Trophoblast cell (in vitro differentiated cells and primary cell): ENCODE measurements at regions not wholly inside any gene's neighbourhood (a gene's known extent, or its start where the extent isn't known, plus 50 kb on each side); places are given as distances from the start of the nearest gene placed in this dataset.

Source experiments
- DNase-seq, 2 donors: peaks; one replicate each; pipeline ENCODE4 v3.0.0-alpha.2; 2016
- H2AFZ ChIP-seq: 2 replicates; pipeline ENCODE4 v1.6.1; 2013; ENCODE audit warnings: low read length, moderate library complexity, mild to moderate bottlenecking; ENCODE audit not compliant: insufficient read depth, poor library complexity
- H2AK5ac ChIP-seq: 2 replicates; pipeline ENCODE4 v1.6.1; 2013; ENCODE audit warnings: mild to moderate bottlenecking, low read length
- H2BK120ac ChIP-seq: 2 replicates; pipeline ENCODE4 v1.6.1; 2013; ENCODE audit warnings: low read length, mild to moderate bottlenecking, moderate library complexity; ENCODE audit not compliant: insufficient read depth, poor library complexity
- H2BK12ac ChIP-seq: 2 replicates; pipeline ENCODE4 v1.6.1; 2013; ENCODE audit warnings: mild to moderate bottlenecking, low read length, moderate library complexity
- H2BK5ac ChIP-seq: 2 replicates; pipeline ENCODE4 v1.6.1; 2013; ENCODE audit warnings: low read length, low read depth, moderate library complexity, mild to moderate bottlenecking; ENCODE audit not compliant: poor library complexity
- H3K14ac ChIP-seq: 2 replicates; pipeline ENCODE4 v1.6.1; 2013; ENCODE audit warnings: mild to moderate bottlenecking, low read length
- H3K18ac ChIP-seq: 2 replicates; pipeline ENCODE4 v1.6.1; 2013; ENCODE audit warnings: mild to moderate bottlenecking, low read length
- H3K23ac ChIP-seq: 2 replicates; pipeline ENCODE4 v1.6.1; 2013; ENCODE audit warnings: low read length
- H3K27ac ChIP-seq: 2 replicates; pipeline ENCODE4 v1.5.1; 2013; ENCODE audit warnings: low read depth, mild to moderate bottlenecking, inconsistent platforms, low read length, moderate library complexity
- H3K27me3 ChIP-seq: 2 replicates; pipeline ENCODE4 v1.6.1; 2013; ENCODE audit warnings: inconsistent platforms, mild to moderate bottlenecking, low read length, moderate library complexity; ENCODE audit not compliant: insufficient read depth
- H3K36me3 ChIP-seq, 2 experiments: 1 replicate in 1 of 2; 2 replicates in 1 of 2; pipeline ENCODE4 v1.6.1; 2013; ENCODE audit warnings: low read length in 2 of 2, mild to moderate bottlenecking in 2 of 2, moderate library complexity in 1 of 2; ENCODE audit not compliant: insufficient read depth in 2 of 2, control insufficient read depth in 1 of 2
- H3K4ac ChIP-seq: 2 replicates; pipeline ENCODE4 v1.6.1; 2013; ENCODE audit warnings: low read depth, mild to moderate bottlenecking, low read length, moderate library complexity
- H3K4me1 ChIP-seq, 2 experiments: 1 replicate in 1 of 2; 2 replicates in 1 of 2; pipeline ENCODE4 v1.6.1; 2013; ENCODE audit warnings: low read length in 2 of 2, mild to moderate bottlenecking in 2 of 2, moderate library complexity in 1 of 2; ENCODE audit not compliant: insufficient read depth in 2 of 2, control insufficient read depth in 1 of 2
- H3K4me2 ChIP-seq: 2 replicates; pipeline ENCODE4 v1.6.1; 2013; ENCODE audit warnings: inconsistent platforms, mild to moderate bottlenecking, low read length, moderate library complexity
- H3K4me3 ChIP-seq: 2 replicates; pipeline ENCODE4 v1.5.1; 2013; ENCODE audit warnings: mild to moderate bottlenecking, low read depth, low read length, inconsistent platforms
- H3K79me1 ChIP-seq: one replicate; pipeline ENCODE4 v1.6.1; 2013; ENCODE audit warnings: low read length
- H3K79me2 ChIP-seq: 2 replicates; pipeline ENCODE4 v1.6.1; 2013; ENCODE audit warnings: low read length, mild to moderate bottlenecking; ENCODE audit not compliant: control insufficient read depth, insufficient read depth, poor library complexity
- H3K9ac ChIP-seq: 2 replicates; pipeline ENCODE4 v1.6.1; 2013; ENCODE audit warnings: mild to moderate bottlenecking, low read length
- H3K9me3 ChIP-seq: 2 replicates; pipeline ENCODE4 v1.6.1; 2013; ENCODE audit warnings: low read depth, mild to moderate bottlenecking, control low read depth, inconsistent platforms, low read length; ENCODE audit not compliant: insufficient read depth
- H4K12ac ChIP-seq: 2 replicates; pipeline ENCODE4 v1.6.1; 2013; ENCODE audit warnings: low read depth, mild to moderate bottlenecking, low read length, moderate library complexity
- H4K8ac ChIP-seq: 2 replicates; pipeline ENCODE4 v1.6.1; 2013; ENCODE audit warnings: low read depth, mild to moderate bottlenecking, low read length, moderate library complexity
- H4K91ac ChIP-seq: one replicate; pipeline ENCODE4 v1.6.1; 2013; ENCODE audit warnings: low read depth, mild to moderate bottlenecking, low read length, moderate library complexity
- WGBS: extraction: QIAGEN DNeasy Blood & Tissue Kit; methylation state at CpG from one replicate; pipeline ENCODE4 v1.1.7; 2013; ENCODE audit warnings: missing lambda C conversion rate; ENCODE audit not compliant: insufficient read length, insufficient coverage; ENCODE audit errors: extremely low coverage; 5-methylcytosine and 5-hydroxymethylcytosine counted together

GRCh38 chr5:2550509-2550908, 201.0 kb downstream of the IRX2 start:
- no peak overlapping the region for H4K8ac ChIP-seq
- H4K12ac ChIP-seq, result no peak overlapping the region
- no peaks in the 10 kb centered on the region for H3K4me1 ChIP-seq
- no peaks in the 10 kb centered on the region for H3K36me3 ChIP-seq
- no peaks in the 10 kb centered on the region for H3K79me2 ChIP-seq
- no peak overlapping the region for H4K91ac ChIP-seq
- DNase-seq, result no peak
- no peak overlapping the region for H2BK12ac ChIP-seq
- H3K18ac ChIP-seq, result no peak overlapping the region
- H3K27ac ChIP-seq, result no peak overlapping the region
- no peaks in the 10 kb centered on the region for H3K27me3 ChIP-seq
- H2AK5ac ChIP-seq, result no peak overlapping the region
- H2AFZ ChIP-seq, result no peak overlapping the region
- no peak overlapping the region for H3K4me3 ChIP-seq
- H3K79me1 ChIP-seq, result no peaks in the 10 kb centered on the region
- H2BK120ac ChIP-seq, result no peak overlapping the region
- peaks cover 7% of the 10 kb centered on the region for H3K9me3 ChIP-seq
- H2BK5ac ChIP-seq, result no peak overlapping the region
- no peak overlapping the region for H3K4ac ChIP-seq
- H3K9ac ChIP-seq, result no peak overlapping the region
- WGBS, result no CpG with 5 or more reads among the region's 5 CpGs
- H3K23ac ChIP-seq, result no peak overlapping the region
- no peak overlapping the region for H3K4me2 ChIP-seq
- no peak overlapping the region for H3K14ac ChIP-seq

- no peak overlapping the region for H3K14ac ChIP-seq
- H3K36me3 ChIP-seq, result no peaks in the 10 kb centered on the region
- no peak overlapping the region for H2BK5ac ChIP-seq
- H3K27ac ChIP-seq, result no peak overlapping the region
- no peak overlapping the region for H4K8ac ChIP-seq
- no peaks in the 10 kb centered on the region for H3K4me1 ChIP-seq
- H3K4me2 ChIP-seq, result no peak overlapping the region
- WGBS, result no CpG with 5 or more reads among the region's 7 CpGs
- H3K9me3 ChIP-seq, result peaks cover 6% of the 10 kb centered on the region
- no peak overlapping the region for H3K4me3 ChIP-seq
- H2BK12ac ChIP-seq, result no peak overlapping the region
- no peak overlapping the region for H4K12ac ChIP-seq
- H3K9ac ChIP-seq, result no peak overlapping the region
- H3K23ac ChIP-seq, result no peak overlapping the region
- no peak overlapping the region for H3K18ac ChIP-seq
- H3K79me2 ChIP-seq, result no peaks in the 10 kb centered on the region
- no peak overlapping the region for H3K4ac ChIP-seq
- no peak overlapping the region for H2AK5ac ChIP-seq
- no peaks in the 10 kb centered on the region for H3K79me1 ChIP-seq
- H2BK120ac ChIP-seq, result no peak overlapping the region
- H4K91ac ChIP-seq, result no peak overlapping the region
- no peak for DNase-seq
- H3K27me3 ChIP-seq, result no peaks in the 10 kb centered on the region
- no peak overlapping the region for H2AFZ ChIP-seq
These were observed 201.6 kb downstream of the IRX2 start for GRCh38 chr5:2549900-2550299.

- Histone ChIP-seq H3K79me1 (no peaks in the 10 kb centered on the region), H3K4ac (no peak overlapping the region), H2BK120ac (no peak overlapping the region), H2AK5ac (no peak overlapping the region), H3K4me3 (no peak overlapping the region), H4K8ac (no peak overlapping the region), H2BK12ac (no peak overlapping the region), H3K9ac (no peak overlapping the region), H3K27ac (no peak overlapping the region), H2BK5ac (no peak overlapping the region), H3K9me3 (peaks cover 3% of the 10 kb centered on the region), H2AFZ (no peak overlapping the region), H3K27me3 (no peaks in the 10 kb centered on the region), H4K12ac (no peak overlapping the region), H3K79me2 (no peaks in the 10 kb centered on the region), H3K14ac (no peak overlapping the region), H3K36me3 (no peaks in the 10 kb centered on the region), H3K18ac (no peak overlapping the region), H3K4me1 (no peaks in the 10 kb centered on the region), H3K4me2 (no peak overlapping the region), H4K91ac (no peak overlapping the region), H3K23ac (no peak overlapping the region)
- DNase-seq, result no peak
- no CpG with 5 or more reads among the region's 10 CpGs for WGBS
These were observed 202.1 kb downstream of the IRX2 start for GRCh38 chr5:2549354-2549753.

DNA sequence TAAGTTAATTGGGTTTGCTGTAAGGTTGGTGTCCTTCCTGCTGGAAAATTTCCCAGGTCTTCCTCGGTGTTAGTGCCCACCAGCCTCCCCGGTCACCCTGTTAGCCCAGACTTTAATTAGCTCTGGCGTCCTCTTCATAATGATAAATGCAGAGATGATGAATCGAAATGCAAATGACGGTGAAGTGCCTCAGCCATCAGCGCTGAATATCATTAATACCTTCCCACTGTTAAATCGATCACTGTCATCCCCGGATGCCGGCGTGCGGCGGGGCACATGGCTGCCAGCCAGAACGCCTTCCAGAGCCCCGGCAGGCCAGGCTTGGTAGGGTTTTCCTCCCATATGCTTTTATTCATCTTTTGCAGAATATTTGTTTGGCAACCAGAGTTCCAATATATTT, 204.5 kb downstream of the IRX2 start:
- no peaks in the 10 kb centered on the region for H3K27me3 ChIP-seq
- DNase-seq, result no peak
- H3K18ac ChIP-seq, result no peak overlapping the region
- no peak overlapping the region for H4K12ac ChIP-seq
- no peak overlapping the region for H3K4ac ChIP-seq
- no CpG with 5 or more reads among the region's 14 CpGs for WGBS
- no peak overlapping the region for H4K8ac ChIP-seq
- H4K91ac ChIP-seq, result no peak overlapping the region
- no peak overlapping the region for H2AK5ac ChIP-seq
- no peak overlapping the region for H3K9ac ChIP-seq
- no peak overlapping the region for H3K14ac ChIP-seq
- H2BK12ac ChIP-seq, result no peak overlapping the region
- no peak overlapping the region for H2BK120ac ChIP-seq
- no peak overlapping the region for H2AFZ ChIP-seq
- no peak overlapping the region for H2BK5ac ChIP-seq
- no peaks in the 10 kb centered on the region for H3K79me1 ChIP-seq
- no peaks in the 10 kb centered on the region for H3K79me2 ChIP-seq
- no peaks in the 10 kb centered on the region for H3K4me1 ChIP-seq
- H3K4me2 ChIP-seq, result no peak overlapping the region
- H3K27ac ChIP-seq, result no peak overlapping the region
- H3K36me3 ChIP-seq, result no peaks in the 10 kb centered on the region
- no peak overlapping the region for H3K4me3 ChIP-seq
- no peak overlapping the region for H3K23ac ChIP-seq
- H3K9me3 ChIP-seq, result peaks cover 3% of the 10 kb centered on the region
